MM.1S (cell line): ENCODE measurements at regions not wholly inside any gene's neighbourhood (a gene's known extent, or its start where the extent isn't known, plus 50 kb on each side); places are given as distances from the start of the nearest gene placed in this dataset.

Source experiments
- EZH2 ChIP-seq: fragments of 300-600 bp; sonication (generic); optimal IDR thresholded peaks from 2 replicates; pipeline ENCODE3; 2017; ENCODE audit warnings: low read depth, mild to moderate bottlenecking, antibody characterized with exemption, low read length, mixed read lengths
- EZH2phosphoT487 ChIP-seq: fragments of 300-600 bp; sonication (generic); IDR thresholded peaks from 2 replicates; pipeline ENCODE4 v1.6.1; 2018; ENCODE audit warnings: antibody characterized with exemption, low read length
- TF ChIP-seq, protein P1 (sequence below): fragments of 300-600 bp; sonication (generic); IDR thresholded peaks from 2 replicates; pipeline ENCODE4 v1.5.1; 2016; ENCODE audit warnings: antibody characterized with exemption, low read length, mixed read lengths

DNA sequence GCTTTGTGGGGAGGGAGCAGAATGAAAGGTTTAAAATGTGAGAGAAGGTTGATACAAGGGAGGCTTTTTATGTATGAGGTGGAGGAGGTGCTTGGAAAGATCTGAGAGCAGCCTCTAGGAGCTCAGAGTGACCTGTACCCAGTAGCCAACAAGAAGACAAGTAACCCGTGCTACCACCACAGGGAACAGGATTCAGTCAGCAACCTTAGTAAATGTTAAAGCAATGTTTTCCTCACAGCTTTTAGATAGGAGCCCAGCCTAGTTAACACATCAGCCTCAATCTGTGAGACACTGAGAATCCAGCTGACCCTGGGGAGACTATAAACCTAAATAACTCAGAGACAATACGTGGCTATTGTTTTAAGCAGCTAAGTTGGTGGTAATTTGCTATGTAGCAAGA is 194.9 kb upstream of the NT5C1B start:
- TF ChIP-seq, protein P1, sequence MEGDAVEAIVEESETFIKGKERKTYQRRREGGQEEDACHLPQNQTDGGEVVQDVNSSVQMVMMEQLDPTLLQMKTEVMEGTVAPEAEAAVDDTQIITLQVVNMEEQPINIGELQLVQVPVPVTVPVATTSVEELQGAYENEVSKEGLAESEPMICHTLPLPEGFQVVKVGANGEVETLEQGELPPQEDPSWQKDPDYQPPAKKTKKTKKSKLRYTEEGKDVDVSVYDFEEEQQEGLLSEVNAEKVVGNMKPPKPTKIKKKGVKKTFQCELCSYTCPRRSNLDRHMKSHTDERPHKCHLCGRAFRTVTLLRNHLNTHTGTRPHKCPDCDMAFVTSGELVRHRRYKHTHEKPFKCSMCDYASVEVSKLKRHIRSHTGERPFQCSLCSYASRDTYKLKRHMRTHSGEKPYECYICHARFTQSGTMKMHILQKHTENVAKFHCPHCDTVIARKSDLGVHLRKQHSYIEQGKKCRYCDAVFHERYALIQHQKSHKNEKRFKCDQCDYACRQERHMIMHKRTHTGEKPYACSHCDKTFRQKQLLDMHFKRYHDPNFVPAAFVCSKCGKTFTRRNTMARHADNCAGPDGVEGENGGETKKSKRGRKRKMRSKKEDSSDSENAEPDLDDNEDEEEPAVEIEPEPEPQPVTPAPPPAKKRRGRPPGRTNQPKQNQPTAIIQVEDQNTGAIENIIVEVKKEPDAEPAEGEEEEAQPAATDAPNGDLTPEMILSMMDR = no peak
- no peak for TF ChIP-seq EZH2
- TF ChIP-seq EZH2phosphoT487 = no peak
